HS-27A (cell line): ENCODE measurements at regions not wholly inside any gene's neighbourhood (a gene's known extent, or its start where the extent isn't known, plus 50 kb on each side); places are given as distances from the start of the nearest gene placed in this dataset.
A peak's percentile ranks its signal among the peaks of the same experiment; 100 is the strongest.

ENCODE experiments used
- DNase-seq: peaks from one replicate; pipeline ENCODE4 v3.0.0-alpha.2; 2012; ENCODE audit warnings: low read depth, missing footprints

- no peak for DNase-seq
Observed at GRCh38 chr2:33877348-33878016, 278.4 kb upstream of the FAM98A start.

GRCh38 chr2:33873076-33873605, 274.0 kb upstream of the FAM98A start:
- no peak for DNase-seq

GRCh38 chr2:33859811-33860461, 260.8 kb upstream of the FAM98A start:
- no peak for DNase-seq

- no peak for DNase-seq
Observed at GRCh38 chr2:33859176-33859575, 260.1 kb upstream of the FAM98A start.

- peak; percentile 22 for DNase-seq
Observed at GRCh38 chr2:33848486-33848885, 249.4 kb upstream of the FAM98A start.

- no peak for DNase-seq
Observed at GRCh38 chr2:33839791-33840190, 240.7 kb upstream of the FAM98A start.

- DNase-seq, result no peak
Observed at GRCh38 chr2:33836628-33837027, 237.5 kb upstream of the FAM98A start.

- DNase-seq, result no peak
Observed at GRCh38 chr2:33835911-33836310, 236.8 kb upstream of the FAM98A start.

GRCh38 chr2:33822964-33823363, 223.9 kb upstream of the FAM98A start:
- no peak for DNase-seq

GRCh38 chr2:33812707-33813106, 213.6 kb upstream of the FAM98A start:
- DNase-seq, result no peak

GRCh38 chr2:33810046-33810835, 211.1 kb upstream of the FAM98A start:
- DNase-seq, result no peak

GRCh38 chr2:33806041-33806440, 206.9 kb upstream of the FAM98A start:
- DNase-seq, result no peak

GRCh38 chr2:33804155-33804554, 205.1 kb upstream of the FAM98A start:
- no peak for DNase-seq

GRCh38 chr2:33796511-33796910, 197.4 kb upstream of the FAM98A start:
- DNase-seq, result no peak

GRCh38 chr2:33791625-33792024, 192.5 kb upstream of the FAM98A start:
- DNase-seq, result peak; percentile 29

GRCh38 chr2:33788044-33788443, 188.9 kb upstream of the FAM98A start:
- DNase-seq, result no peak

GRCh38 chr2:33786881-33787280, 187.8 kb upstream of the FAM98A start:
- DNase-seq, result no peak

- DNase-seq, result no peak
Observed at GRCh38 chr2:33785201-33786106, 186.4 kb upstream of the FAM98A start.

- no peak for DNase-seq
Observed at GRCh38 chr2:33784488-33784887, 185.4 kb upstream of the FAM98A start.

GRCh38 chr2:33782395-33783230, 183.5 kb upstream of the FAM98A start:
- DNase-seq, result no peak

- DNase-seq, result no peak
Observed at GRCh38 chr2:33777786-33778185, 178.7 kb upstream of the FAM98A start.
